Mucosa of descending colon (tissue), 3 donors: ENCODE measurements at regions not wholly inside any gene's neighbourhood (a gene's known extent, or its start where the extent isn't known, plus 50 kb on each side); places are given as distances from the start of the nearest gene placed in this dataset.

ENCODE experiments used
- ATAC-seq: fragments of 200-7000 bp; cut with Tn5 transposase; one replicate; pipeline ENCODE4 v1.9.1; 2020; ENCODE audit warnings: mild to moderate bottlenecking, moderate library complexity
- DNase-seq, 3 donors: peaks; one replicate each; pipeline ENCODE4 v3.0.0-alpha.2; 2020
- H3K36me3 ChIP-seq: fragments of 200-600 bp; one replicate; pipeline ENCODE4 v1.8.0; 2021; ENCODE audit warnings: low read depth, mild to moderate bottlenecking
- H3K4me1 ChIP-seq: fragments of 200-600 bp; one replicate; pipeline ENCODE4 v1.8.0; 2021; ENCODE audit warnings: low read depth, mild to moderate bottlenecking
- H3K4me3 ChIP-seq: fragments of 200-600 bp; one replicate; pipeline ENCODE4 v1.8.0; 2021; ENCODE audit warnings: mild to moderate bottlenecking
- H3K9me3 ChIP-seq: fragments of 200-600 bp; one replicate; pipeline ENCODE4 v1.8.0; 2021; ENCODE audit warnings: mild to moderate bottlenecking
- intact Hi-C, 2 donors: fragments of 100-400 bp; cut with DNase I in 1 of 2; cut with micrococcal nuclease in 1 of 2; formaldehyde crosslinking; loops; one replicate each; pipeline versions ENCODE4 v1.11.0 to v1.11.1; 2022; cut with DNase I, micrococcal nuclease
- TF ChIP-seq, protein P1 (sequence below): fragments of 200-600 bp; IDR thresholded peaks from one replicate; pipeline ENCODE4 v1.8.0; 2022; ENCODE audit warnings: antibody characterized with exemption, mild to moderate bottlenecking
- donor health status: DM: no; HTN: no; CAD: no; lungs with moderate emphysema.
- donor health status: DM: no; HTN: no; CAD: no.
- donor health status: DM: no; HTN: yes; CAD: no.

DNA sequence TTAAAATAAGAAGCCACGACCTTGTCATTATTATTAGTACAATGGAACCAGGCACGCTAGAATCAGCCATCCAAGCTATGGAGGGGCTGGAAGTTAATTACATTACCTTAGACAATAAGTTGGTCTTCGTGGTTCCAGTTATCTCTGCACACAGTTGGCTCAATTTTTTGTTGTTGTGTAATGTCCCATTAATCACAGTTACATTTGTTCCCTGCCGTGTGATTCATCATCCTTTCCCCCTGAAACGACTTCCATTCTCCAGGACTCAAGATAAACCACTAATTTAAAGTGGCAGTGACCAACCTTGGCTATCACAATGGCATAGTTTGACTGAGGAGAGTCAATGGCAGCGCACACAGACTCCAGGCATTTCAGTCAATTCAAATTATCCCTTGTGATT lies 905.0 kb downstream of the RAB28 start:
- Histone ChIP-seq H3K9me3 (no peaks in the 10 kb centered on the region), H3K36me3 (no peaks in the 10 kb centered on the region), H3K4me3 (no peak overlapping the region), H3K4me1 (no peaks in the 10 kb centered on the region)
- TF ChIP-seq, protein P1, sequence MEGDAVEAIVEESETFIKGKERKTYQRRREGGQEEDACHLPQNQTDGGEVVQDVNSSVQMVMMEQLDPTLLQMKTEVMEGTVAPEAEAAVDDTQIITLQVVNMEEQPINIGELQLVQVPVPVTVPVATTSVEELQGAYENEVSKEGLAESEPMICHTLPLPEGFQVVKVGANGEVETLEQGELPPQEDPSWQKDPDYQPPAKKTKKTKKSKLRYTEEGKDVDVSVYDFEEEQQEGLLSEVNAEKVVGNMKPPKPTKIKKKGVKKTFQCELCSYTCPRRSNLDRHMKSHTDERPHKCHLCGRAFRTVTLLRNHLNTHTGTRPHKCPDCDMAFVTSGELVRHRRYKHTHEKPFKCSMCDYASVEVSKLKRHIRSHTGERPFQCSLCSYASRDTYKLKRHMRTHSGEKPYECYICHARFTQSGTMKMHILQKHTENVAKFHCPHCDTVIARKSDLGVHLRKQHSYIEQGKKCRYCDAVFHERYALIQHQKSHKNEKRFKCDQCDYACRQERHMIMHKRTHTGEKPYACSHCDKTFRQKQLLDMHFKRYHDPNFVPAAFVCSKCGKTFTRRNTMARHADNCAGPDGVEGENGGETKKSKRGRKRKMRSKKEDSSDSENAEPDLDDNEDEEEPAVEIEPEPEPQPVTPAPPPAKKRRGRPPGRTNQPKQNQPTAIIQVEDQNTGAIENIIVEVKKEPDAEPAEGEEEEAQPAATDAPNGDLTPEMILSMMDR: no peak
- no peak for ATAC-seq
- intact Hi-C loops: no loop called here
- no peak for DNase-seq

DNA sequence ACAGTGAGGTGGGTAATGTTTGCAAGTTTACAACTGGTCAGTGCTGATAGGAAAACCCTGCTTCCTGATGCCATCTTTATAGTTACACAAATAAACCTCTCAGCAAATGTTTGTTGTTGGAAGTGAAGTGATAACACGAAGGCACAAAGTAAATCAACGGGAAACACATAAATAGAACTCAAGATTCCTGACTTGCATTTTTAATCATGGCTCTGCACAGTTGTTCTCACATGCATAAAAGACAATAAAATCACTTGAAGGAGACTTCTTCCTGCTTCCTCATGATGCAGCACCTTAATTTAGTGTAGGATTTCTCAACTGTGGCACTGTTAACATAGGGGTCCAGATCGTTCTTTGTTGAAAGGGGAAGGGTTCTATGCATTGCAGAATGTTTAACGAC lies 907.7 kb downstream of the RAB28 start:
- peak; percentile 31 for ATAC-seq
- Histone ChIP-seq H3K36me3 (no peaks in the 10 kb centered on the region), H3K9me3 (no peaks in the 10 kb centered on the region), H3K4me3 (no peak overlapping the region), H3K4me1 (no peaks in the 10 kb centered on the region)
- TF ChIP-seq, protein P1: no peak
- no peak for DNase-seq
- intact Hi-C loops: no loop called here

DNA sequence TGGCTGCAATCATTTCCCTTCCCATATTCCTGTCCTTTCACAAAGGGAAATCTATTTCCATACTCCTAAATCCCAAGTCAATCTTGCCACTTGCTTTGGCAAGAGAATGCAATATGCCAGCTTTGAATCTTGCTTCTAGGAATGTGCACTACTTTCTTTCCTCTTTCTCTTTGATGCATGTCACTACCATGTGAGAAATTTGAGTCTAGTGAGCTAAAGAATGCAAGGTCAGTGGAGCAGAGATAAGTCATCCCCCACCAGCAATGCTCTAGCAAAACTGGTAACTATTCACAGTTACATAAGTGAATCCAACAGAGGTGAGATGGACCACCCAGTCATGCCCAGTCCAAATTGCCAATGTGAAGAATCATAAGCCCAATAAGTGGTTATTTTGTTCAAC lies 910.4 kb downstream of the RAB28 start:
- H3K4me3 ChIP-seq: no peak overlapping the region
- H3K9me3 ChIP-seq: no peaks in the 10 kb centered on the region
- ATAC-seq: no peak
- TF ChIP-seq, protein P1: no peak
- no peak for DNase-seq
- intact Hi-C loops: no loop called here
- H3K4me1 ChIP-seq: no peaks in the 10 kb centered on the region
- no peaks in the 10 kb centered on the region for H3K36me3 ChIP-seq

DNA sequence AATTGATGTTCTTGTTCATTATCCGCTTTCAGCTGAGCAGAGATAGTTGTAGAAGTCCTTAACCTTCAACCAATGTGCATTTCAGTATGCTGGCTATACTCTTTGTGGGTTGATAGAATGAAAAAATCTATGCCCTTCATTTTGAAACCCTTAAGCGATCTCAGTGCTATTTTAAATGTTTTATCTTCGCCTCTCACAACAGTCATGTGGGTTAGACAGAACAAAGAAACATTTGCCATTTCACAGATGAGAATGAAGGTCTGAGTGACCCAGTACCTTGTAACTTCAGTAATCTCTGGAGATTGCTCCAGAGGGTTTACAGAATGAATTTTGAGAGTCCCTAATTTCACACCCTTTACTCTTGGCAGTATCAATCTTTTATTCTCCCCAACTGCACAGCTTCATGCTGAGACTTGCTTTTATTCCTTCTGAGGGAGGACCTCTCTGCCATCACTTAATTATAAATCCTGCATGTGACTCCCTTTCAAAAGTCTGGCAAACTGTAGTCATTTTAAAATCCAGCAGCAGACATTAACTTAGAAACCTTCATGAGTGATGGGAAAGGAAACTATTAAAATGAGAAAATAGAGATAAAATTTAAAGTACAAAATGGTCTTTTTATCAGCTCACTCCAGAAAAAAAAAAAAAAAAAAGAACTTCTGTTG lies 921.5 kb downstream of the RAB28 start:
- TF ChIP-seq, protein P1: no peak
- Histone ChIP-seq H3K36me3 (no peaks in the 10 kb centered on the region), H3K4me3 (no peak overlapping the region), H3K4me1 (no peaks in the 10 kb centered on the region), H3K9me3 (no peaks in the 10 kb centered on the region)
- ATAC-seq (no peak), DNase-seq (no peak)
- intact Hi-C loops: no loop called here

DNA sequence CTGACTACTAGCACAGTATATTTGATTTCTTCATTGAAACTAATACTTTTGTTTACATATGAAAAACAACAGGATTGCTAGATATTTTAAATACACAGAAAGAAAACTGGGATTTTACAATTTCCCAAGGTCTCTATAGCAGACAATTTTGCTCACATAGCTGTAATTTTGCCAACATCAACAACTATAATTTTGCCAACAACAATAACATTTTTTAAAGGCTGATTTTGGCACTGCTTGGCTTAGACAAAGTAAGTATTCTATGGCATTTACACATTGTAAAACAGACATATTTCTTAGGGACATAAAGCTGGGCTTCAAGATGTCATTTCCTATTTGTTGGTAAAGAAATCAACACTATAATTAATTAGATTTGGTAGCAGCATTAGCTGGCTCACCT lies 922.1 kb downstream of the RAB28 start:
- no peaks in the 10 kb centered on the region for H3K4me1 ChIP-seq
- intact Hi-C loops: no loop called here
- no peaks in the 10 kb centered on the region for H3K9me3 ChIP-seq
- TF ChIP-seq, protein P1: no peak
- no peak for DNase-seq
- H3K4me3 ChIP-seq: no peak overlapping the region
- no peak for ATAC-seq
- H3K36me3 ChIP-seq: no peaks in the 10 kb centered on the region

DNA sequence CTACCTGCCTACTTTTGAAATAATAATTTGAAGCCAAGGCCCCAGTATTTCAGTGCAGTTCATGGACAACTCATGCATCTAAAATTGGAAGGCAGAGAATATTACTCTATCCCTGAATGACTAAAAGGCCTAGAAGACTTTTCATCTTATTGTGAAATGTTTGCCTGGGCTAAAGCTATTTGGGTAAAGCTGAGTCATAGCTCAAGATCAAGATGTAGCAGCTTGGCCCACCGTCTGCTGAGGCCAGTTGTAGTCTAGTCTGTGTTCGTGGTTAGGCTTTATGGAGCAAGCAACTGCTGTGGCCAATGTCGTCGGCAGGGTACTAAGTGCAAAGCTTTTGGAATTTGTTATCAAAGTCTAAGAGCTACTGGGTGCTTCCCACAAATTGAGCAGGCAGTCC lies 929.1 kb downstream of the RAB28 start:
- no peak overlapping the region for H3K4me3 ChIP-seq
- no peaks in the 10 kb centered on the region for H3K4me1 ChIP-seq
- no peaks in the 10 kb centered on the region for H3K36me3 ChIP-seq
- no peaks in the 10 kb centered on the region for H3K9me3 ChIP-seq
- TF ChIP-seq, protein P1: no peak
- DNase-seq (no peak), ATAC-seq (no peak)
- intact Hi-C loops: no loop called here
